H9 (cell line): ENCODE measurements at regions not wholly inside any gene's neighbourhood (a gene's known extent, or its start where the extent isn't known, plus 50 kb on each side); places are given as distances from the start of the nearest gene placed in this dataset.

Experiments
- DNase-seq: peaks from one replicate; pipeline ENCODE4 v3.0.0-alpha.2; 2017
- H2AFZ ChIP-seq: one replicate; pipeline ENCODE4 v1.6.1; 2013; ENCODE audit warnings: mild to moderate bottlenecking, low read length, control low read depth, moderate library complexity
- H2AK5ac ChIP-seq: 2 replicates; pipeline ENCODE4 v1.6.1; 2013; ENCODE audit warnings: low read length, control low read depth, mixed read lengths; ENCODE audit not compliant: insufficient read length
- H2BK120ac ChIP-seq: one replicate; pipeline ENCODE4 v1.6.1; 2013; ENCODE audit warnings: low read depth, mild to moderate bottlenecking, low read length, control low read depth, inconsistent platforms; ENCODE audit not compliant: poor library complexity, severe bottlenecking
- H2BK12ac ChIP-seq: 2 replicates; pipeline ENCODE4 v1.6.1; 2013; ENCODE audit warnings: low read length, control low read depth, mixed read lengths, low read depth; ENCODE audit not compliant: insufficient read length
- H2BK15ac ChIP-seq: 2 replicates; pipeline ENCODE4 v1.6.1; 2013; ENCODE audit warnings: low read depth, low read length, control low read depth
- H2BK20ac ChIP-seq: one replicate; pipeline ENCODE4 v1.6.1; 2013; ENCODE audit warnings: low read depth, mild to moderate bottlenecking, low read length, control low read depth, inconsistent platforms; ENCODE audit not compliant: poor library complexity, severe bottlenecking
- H2BK5ac ChIP-seq: 2 replicates; pipeline ENCODE4 v1.6.1; 2013; ENCODE audit warnings: low read length, control low read depth, mixed read lengths; ENCODE audit not compliant: insufficient read length
- H3K14ac ChIP-seq: 2 replicates; pipeline ENCODE4 v1.6.1; 2013; ENCODE audit warnings: low read length, control low read depth; ENCODE audit not compliant: insufficient read depth
- H3K18ac ChIP-seq: 2 replicates; pipeline ENCODE4 v1.6.1; 2013; ENCODE audit warnings: low read depth, mild to moderate bottlenecking, mixed read lengths, low read length, control low read depth; ENCODE audit not compliant: insufficient read length
- H3K23ac ChIP-seq: 2 replicates; pipeline ENCODE4 v1.6.1; 2013; ENCODE audit warnings: low read length, control low read depth, mixed read lengths, low read depth; ENCODE audit not compliant: insufficient read length
- H3K23me2 ChIP-seq: 2 replicates; pipeline ENCODE4 v1.6.1; 2013; ENCODE audit warnings: low read depth, mild to moderate bottlenecking, mixed read lengths, low read length, control low read depth; ENCODE audit not compliant: insufficient read length, poor library complexity, severe bottlenecking
- H3K27ac ChIP-seq: 2 replicates; pipeline ENCODE4 v1.5.1; 2013; ENCODE audit warnings: low read length, control low read depth, mixed read lengths, low read depth; ENCODE audit not compliant: insufficient read length
- H3K27me3 ChIP-seq: 2 replicates; pipeline ENCODE4 v1.6.1; 2013; ENCODE audit warnings: low read length, control low read depth, inconsistent platforms; ENCODE audit not compliant: insufficient read depth
- H3K4ac ChIP-seq: 2 replicates; pipeline ENCODE4 v1.6.1; 2013; ENCODE audit warnings: low read depth, mild to moderate bottlenecking, control low read depth, inconsistent platforms, low read length, moderate library complexity
- H3K4me1 ChIP-seq: 2 replicates; pipeline ENCODE4 v1.6.1; 2013; ENCODE audit warnings: low read length, control low read depth, inconsistent platforms; ENCODE audit not compliant: insufficient read depth
- H3K4me2 ChIP-seq: 2 replicates; pipeline ENCODE4 v1.6.1; 2013; ENCODE audit warnings: low read length, control low read depth, mixed read lengths; ENCODE audit not compliant: insufficient read length, insufficient read depth
- H3K56ac ChIP-seq: 2 replicates; pipeline ENCODE4 v1.6.1; 2013; ENCODE audit warnings: low read depth, mild to moderate bottlenecking, mixed read lengths, low read length, control low read depth; ENCODE audit not compliant: insufficient read length
- H3K79me1 ChIP-seq: 2 replicates; pipeline ENCODE4 v1.6.1; 2013; ENCODE audit warnings: low read depth, mild to moderate bottlenecking, moderate library complexity, low read length, control low read depth, inconsistent platforms; ENCODE audit not compliant: insufficient read depth, poor library complexity, severe bottlenecking
- H3K79me2 ChIP-seq: 2 replicates; pipeline ENCODE4 v1.6.1; 2013; ENCODE audit warnings: low read length, control low read depth, inconsistent platforms; ENCODE audit not compliant: insufficient read depth
- H3K9ac ChIP-seq: 2 replicates; pipeline ENCODE4 v1.6.1; 2013; ENCODE audit warnings: low read length, control low read depth, mixed read lengths; ENCODE audit not compliant: insufficient read length; ENCODE audit errors: extremely low read depth
- H3K9me3 ChIP-seq: one replicate; pipeline ENCODE4 v1.6.1; 2013; ENCODE audit warnings: low read depth, low read length, inconsistent platforms; ENCODE audit not compliant: control insufficient read depth
- H3T11ph ChIP-seq: one replicate; pipeline ENCODE4 v1.6.1; 2013; ENCODE audit warnings: mild to moderate bottlenecking, low read length, control low read depth, inconsistent platforms
- H4K20me1 ChIP-seq: one replicate; pipeline ENCODE4 v1.6.1; 2013; ENCODE audit not compliant: control insufficient read depth, insufficient read length, insufficient read depth
- H4K5ac ChIP-seq: 2 replicates; pipeline ENCODE4 v1.6.1; 2013; ENCODE audit warnings: low read depth, mild to moderate bottlenecking, mixed read lengths, low read length, control low read depth; ENCODE audit not compliant: insufficient read length
- H4K8ac ChIP-seq: replicated peaks from 2 replicates; pipeline ENCODE4 v1.6.1; 2013; ENCODE audit warnings: low read length, control low read depth, mixed read lengths, low read depth; ENCODE audit not compliant: insufficient read length
- H4K91ac ChIP-seq: 2 replicates; pipeline ENCODE4 v1.6.1; 2013; ENCODE audit warnings: low read depth, mild to moderate bottlenecking, moderate library complexity, mixed read lengths, low read length, control low read depth; ENCODE audit not compliant: insufficient read length
- H3K27ac Mint-ChIP-seq, 3 experiments: 2 replicates in 2 of 3; 3 replicates in 1 of 3; pipeline ENCODE4 v1.8.0; 2020 to 2021; ENCODE audit warnings: mixed read lengths in 3 of 3, mild to moderate bottlenecking in 1 of 3, moderate library complexity in 1 of 3
- H3K27me3 Mint-ChIP-seq: 2 replicates; pipeline ENCODE4 v1.8.0; 2021; ENCODE audit warnings: low read depth, mild to moderate bottlenecking, moderate library complexity, mixed read lengths
- H3K36me3 Mint-ChIP-seq, 3 experiments: 2 replicates in 2 of 3; 3 replicates in 1 of 3; pipeline ENCODE4 v1.8.0; 2020 to 2021; ENCODE audit warnings: low read depth in 3 of 3, mixed read lengths in 3 of 3; ENCODE audit not compliant: insufficient read depth in 1 of 3
- H3K4me1 Mint-ChIP-seq, 2 experiments: 2 replicates each; pipeline ENCODE4 v1.8.0; 2020; ENCODE audit warnings: mixed read lengths in 2 of 2
- H3K4me3 Mint-ChIP-seq, 2 experiments: 2 replicates in 1 of 2; 3 replicates in 1 of 2; pipeline ENCODE4 v1.8.0; 2020 to 2021; ENCODE audit warnings: mild to moderate bottlenecking in 2 of 2, mixed read lengths in 2 of 2, moderate library complexity in 1 of 2
- H3K9me3 Mint-ChIP-seq, 2 experiments: 2 replicates in 1 of 2; 3 replicates in 1 of 2; pipeline ENCODE4 v1.8.0; 2020; ENCODE audit warnings: mild to moderate bottlenecking in 2 of 2, mixed read lengths in 2 of 2, moderate library complexity in 1 of 2
- CTCF ChIP-seq: fragments of 200-600 bp; sonication (generic); conservative IDR thresholded peaks from 3 replicates; pipeline ENCODE4 v1.8.0; 2021; ENCODE audit warnings: antibody characterized with exemption, mild to moderate bottlenecking
- WGBS: extraction: QIAGEN DNeasy Blood & Tissue Kit; methylation state at CpG from one replicate; pipeline ENCODE4 v1.1.7; 2013; ENCODE audit warnings: missing lambda C conversion rate, low lambda C conversion rate, mixed read lengths; ENCODE audit not compliant: insufficient read length; ENCODE audit errors: extremely low coverage; 5-methylcytosine and 5-hydroxymethylcytosine counted together

GRCh38 chr20:6919792-6920468, 152.4 kb downstream of the BMP2 start:
- no peak overlapping the region for H3T11ph ChIP-seq
- no peak overlapping the region for H3K4me3 Mint-ChIP-seq
- TF ChIP-seq CTCF, result no peak
- H3K9me3 ChIP-seq, result no peaks in the 10 kb centered on the region
- no peak overlapping the region for H3K23ac ChIP-seq
- H3K9ac ChIP-seq, result no peak overlapping the region
- H3K79me2 ChIP-seq, result no peaks in the 10 kb centered on the region
- H3K27ac ChIP-seq, result no peak overlapping the region
- H3K4me1 ChIP-seq, result peaks cover 2% of the 10 kb centered on the region
- no peak overlapping the region for H2BK20ac ChIP-seq
- no peak overlapping the region for H4K91ac ChIP-seq
- WGBS, result no CpG with 5 or more reads among the region's 6 CpGs
- H2BK120ac ChIP-seq, result no peak overlapping the region
- DNase-seq, result no peak
- no peak overlapping the region for H3K18ac ChIP-seq
- no peak overlapping the region for H2BK5ac ChIP-seq
- H4K8ac ChIP-seq, result no peak overlapping the region
- H3K56ac ChIP-seq, result no peak overlapping the region
- H2AK5ac ChIP-seq, result no peak overlapping the region
- no peaks in the 10 kb centered on the region for H4K20me1 ChIP-seq
- no peak overlapping the region for H3K27ac Mint-ChIP-seq
- H3K27me3 Mint-ChIP-seq, result no peaks in the 10 kb centered on the region
- no peak overlapping the region for H2BK15ac ChIP-seq
- no peaks in the 10 kb centered on the region; a peak in 1 of 5 replicates for H3K9me3 Mint-ChIP-seq
- H3K27me3 ChIP-seq, result no peaks in the 10 kb centered on the region
- H3K4me2 ChIP-seq, result no peak overlapping the region
- H2AFZ ChIP-seq, result no peak overlapping the region
- H3K36me3 Mint-ChIP-seq, result no peaks in the 10 kb centered on the region; a peak in 1 of 7 replicates
- H3K14ac ChIP-seq, result no peak overlapping the region
- no peaks in the 10 kb centered on the region for H3K23me2 ChIP-seq
- no peak overlapping the region for H4K5ac ChIP-seq
- H3K4me1 Mint-ChIP-seq, result peaks cover 16 to 25% of the 10 kb centered on the region in 2 experiments
- H3K4ac ChIP-seq, result no peak overlapping the region
- no peaks in the 10 kb centered on the region for H3K79me1 ChIP-seq
- no peak overlapping the region for H2BK12ac ChIP-seq
